ENCODE measurements at regions not wholly inside any gene's neighbourhood (a gene's known extent, or its start where the extent isn't known, plus 50 kb on each side); places are given as distances from the start of the nearest gene placed in this dataset.

DNA sequence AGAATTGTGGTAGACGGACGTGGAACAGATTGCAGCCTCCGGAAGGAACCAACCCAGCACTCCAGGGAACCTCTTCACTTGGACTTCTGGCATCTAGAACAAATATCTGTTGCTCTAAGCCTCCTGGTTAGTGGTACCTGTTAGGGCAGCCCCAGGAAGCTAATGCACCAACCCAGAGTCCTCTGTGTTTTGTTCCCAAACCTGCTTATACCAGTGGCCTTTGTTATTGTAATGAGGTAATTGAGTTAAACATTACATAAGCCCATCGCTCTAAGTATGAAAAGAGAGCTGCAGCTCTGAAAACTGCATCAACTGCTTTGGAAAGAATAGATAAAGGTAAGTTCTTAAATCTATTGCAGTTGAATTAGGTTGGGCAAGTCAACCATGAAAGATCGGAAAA lies 516.7 kb downstream of the NPHP4 start:
- peaks cover 3% of the 10 kb centered on the region for H3K4me1 Mint-ChIP-seq
- H2AFZ ChIP-seq (replicated peaks), result no peak overlapping the region
- H3K4me2 ChIP-seq, result no peak overlapping the region
- no peaks in the 10 kb centered on the region for H3F3A ChIP-seq (ENCODE audit: low read depth)
- H3K9ac ChIP-seq, result no peak overlapping the region
- H4K20me1 ChIP-seq (ENCODE audit: low read depth), result no peaks in the 10 kb centered on the region
- TF ChIP-seq, protein P1, sequence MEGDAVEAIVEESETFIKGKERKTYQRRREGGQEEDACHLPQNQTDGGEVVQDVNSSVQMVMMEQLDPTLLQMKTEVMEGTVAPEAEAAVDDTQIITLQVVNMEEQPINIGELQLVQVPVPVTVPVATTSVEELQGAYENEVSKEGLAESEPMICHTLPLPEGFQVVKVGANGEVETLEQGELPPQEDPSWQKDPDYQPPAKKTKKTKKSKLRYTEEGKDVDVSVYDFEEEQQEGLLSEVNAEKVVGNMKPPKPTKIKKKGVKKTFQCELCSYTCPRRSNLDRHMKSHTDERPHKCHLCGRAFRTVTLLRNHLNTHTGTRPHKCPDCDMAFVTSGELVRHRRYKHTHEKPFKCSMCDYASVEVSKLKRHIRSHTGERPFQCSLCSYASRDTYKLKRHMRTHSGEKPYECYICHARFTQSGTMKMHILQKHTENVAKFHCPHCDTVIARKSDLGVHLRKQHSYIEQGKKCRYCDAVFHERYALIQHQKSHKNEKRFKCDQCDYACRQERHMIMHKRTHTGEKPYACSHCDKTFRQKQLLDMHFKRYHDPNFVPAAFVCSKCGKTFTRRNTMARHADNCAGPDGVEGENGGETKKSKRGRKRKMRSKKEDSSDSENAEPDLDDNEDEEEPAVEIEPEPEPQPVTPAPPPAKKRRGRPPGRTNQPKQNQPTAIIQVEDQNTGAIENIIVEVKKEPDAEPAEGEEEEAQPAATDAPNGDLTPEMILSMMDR (IDR thresholded peaks at IDR 0.05), result no peak
- no peak for TF ChIP-seq EZH2phosphoT487 (IDR thresholded peaks at IDR 0.05)
- no peak for TF ChIP-seq EZH2 (IDR thresholded peaks at IDR 0.05)
- H3K4me3 Mint-ChIP-seq, result no peak overlapping the region
- H3K27me3 ChIP-seq, result no peaks in the 10 kb centered on the region
- H3K4me1 ChIP-seq, result no peaks in the 10 kb centered on the region
- no peaks in the 10 kb centered on the region for H3K36me3 ChIP-seq
- peaks cover 15% of the 10 kb centered on the region for H3K27me3 Mint-ChIP-seq (ENCODE audit: insufficient read depth, low read depth)
- H3K36me3 Mint-ChIP-seq, result no peaks in the 10 kb centered on the region
- H3K27ac ChIP-seq, result no peak overlapping the region
- peaks cover 3% of the 10 kb centered on the region for H3K9me3 Mint-ChIP-seq
- H3K27ac Mint-ChIP-seq, result no peak overlapping the region
- H3K9me3 ChIP-seq (ENCODE audit: low read depth), result no peaks in the 10 kb centered on the region
- H3K79me2 ChIP-seq (ENCODE audit: low read depth), result no peaks in the 10 kb centered on the region
- H3K4me3 ChIP-seq, result no peak overlapping the region
- DNase-seq (ENCODE audit: low spot score), result no peak

DNA sequence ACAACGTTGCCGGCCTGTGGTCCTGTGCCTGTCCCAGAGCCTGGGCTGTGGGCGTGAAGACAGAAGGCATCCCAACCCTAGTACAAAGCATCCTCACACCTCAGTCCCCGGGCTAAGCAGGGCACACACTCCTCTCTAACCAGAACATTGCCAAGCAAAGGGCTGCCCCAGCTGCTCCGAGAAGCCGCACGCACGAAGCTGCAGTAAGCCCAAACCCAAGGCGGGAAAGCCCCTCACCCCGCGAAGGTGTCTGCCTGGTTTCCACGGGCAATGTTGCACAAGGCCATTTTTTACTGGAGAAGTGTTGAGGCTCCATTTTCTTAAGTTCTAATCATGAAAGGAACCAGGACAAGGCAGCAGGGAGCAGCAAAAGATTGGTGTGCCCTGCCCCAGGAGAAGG lies 519.0 kb downstream of the NPHP4 start:
- Mint-ChIP-seq H3K27ac (no peak overlapping the region), H3K4me1 (peaks cover 3% of the 10 kb centered on the region), H3K4me3 (no peak overlapping the region), H3K9me3 (peaks cover 5% of the 10 kb centered on the region), H3K36me3 (no peaks in the 10 kb centered on the region), H3K27me3 (ENCODE audit: insufficient read depth, low read depth) (peaks cover 12% of the 10 kb centered on the region)
- H2AFZ ChIP-seq (replicated peaks), result no peak overlapping the region
- no peaks in the 10 kb centered on the region for H3F3A ChIP-seq (ENCODE audit: low read depth)
- no peaks in the 10 kb centered on the region for H3K9me3 ChIP-seq (ENCODE audit: low read depth)
- no peak overlapping the region for H3K27ac ChIP-seq
- H3K27me3 ChIP-seq, result no peaks in the 10 kb centered on the region
- H4K20me1 ChIP-seq (ENCODE audit: low read depth), result no peaks in the 10 kb centered on the region
- no peak overlapping the region for H3K4me3 ChIP-seq
- H3K4me2 ChIP-seq, result no peak overlapping the region
- no peaks in the 10 kb centered on the region for H3K4me1 ChIP-seq
- DNase-seq (ENCODE audit: low spot score), result no peak
- TF ChIP-seq, protein P1 (IDR thresholded peaks at IDR 0.05), result no peak
- no peak for TF ChIP-seq EZH2phosphoT487 (IDR thresholded peaks at IDR 0.05)
- H3K9ac ChIP-seq, result no peak overlapping the region
- H3K79me2 ChIP-seq (ENCODE audit: low read depth), result no peaks in the 10 kb centered on the region
- no peaks in the 10 kb centered on the region for H3K36me3 ChIP-seq

DNA sequence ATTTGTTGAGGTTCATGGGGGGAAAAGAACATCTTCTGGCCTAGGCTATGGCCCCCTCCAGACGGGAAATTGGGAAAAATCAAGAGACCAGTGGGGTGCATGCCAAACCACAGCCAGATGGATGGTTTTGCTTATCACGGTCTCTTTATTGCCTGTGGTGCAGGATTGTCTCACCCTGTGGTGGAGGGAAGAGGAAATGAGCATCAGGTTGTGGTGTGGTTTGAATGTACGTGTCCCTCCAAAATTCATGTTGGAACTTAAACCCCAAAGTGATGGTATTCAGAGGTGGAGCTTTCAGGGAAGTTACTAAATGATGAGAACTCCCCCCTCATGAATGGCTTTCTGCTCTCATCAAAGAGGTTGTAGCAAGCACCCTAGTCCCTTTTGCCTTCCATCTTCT lies 525.7 kb downstream of the NPHP4 start:
- Histone ChIP-seq H3K27me3 (no peaks in the 10 kb centered on the region), H3K27ac (no peak overlapping the region), H3K4me3 (no peak overlapping the region), H3K4me2 (no peak overlapping the region), H3K9me3 (ENCODE audit: low read depth) (no peaks in the 10 kb centered on the region), H3K79me2 (ENCODE audit: low read depth) (no peaks in the 10 kb centered on the region), H4K20me1 (ENCODE audit: low read depth) (no peaks in the 10 kb centered on the region), H3K9ac (no peak overlapping the region), H2AFZ (replicated peaks) (no peak overlapping the region), H3K4me1 (no peaks in the 10 kb centered on the region), H3K36me3 (no peaks in the 10 kb centered on the region), H3F3A (ENCODE audit: low read depth) (no peaks in the 10 kb centered on the region)
- no peaks in the 10 kb centered on the region for H3K36me3 Mint-ChIP-seq
- DNase-seq (ENCODE audit: low spot score), result no peak
- H3K27ac Mint-ChIP-seq, result no peak overlapping the region
- H3K4me1 Mint-ChIP-seq, result peaks cover 7% of the 10 kb centered on the region
- H3K4me3 Mint-ChIP-seq, result no peak overlapping the region
- peaks cover 16% of the 10 kb centered on the region for H3K9me3 Mint-ChIP-seq
- peaks cover 7% of the 10 kb centered on the region for H3K27me3 Mint-ChIP-seq (ENCODE audit: insufficient read depth, low read depth)
- no peak for TF ChIP-seq EZH2phosphoT487 (IDR thresholded peaks at IDR 0.05)
- TF ChIP-seq EZH2 (IDR thresholded peaks at IDR 0.05), result no peak

DNA sequence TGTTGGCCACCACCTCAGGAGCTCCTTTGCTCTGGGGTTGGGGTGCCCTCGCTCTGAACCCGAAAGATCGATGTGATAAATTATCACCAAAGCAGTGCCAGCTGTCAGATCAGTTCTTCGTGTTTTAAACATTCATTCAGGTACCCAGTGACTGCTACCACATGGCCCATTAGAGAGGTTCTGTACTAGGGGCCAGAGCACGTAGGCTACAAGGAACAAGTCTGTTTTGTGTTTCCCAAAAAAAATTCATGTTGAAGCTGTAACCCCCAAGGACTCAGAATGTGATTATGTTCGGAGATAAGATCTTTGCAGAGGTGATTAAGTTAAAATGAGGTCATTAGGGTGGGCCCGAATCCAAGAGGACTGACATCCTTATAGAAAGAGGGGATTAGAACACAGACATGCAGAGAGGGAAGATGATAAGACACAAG lies 526.9 kb downstream of the NPHP4 start:
- Histone ChIP-seq H3K36me3 (no peaks in the 10 kb centered on the region), H3K79me2 (ENCODE audit: low read depth) (no peaks in the 10 kb centered on the region), H3K4me3 (no peak overlapping the region), H3K9ac (no peak overlapping the region), H3K9me3 (ENCODE audit: low read depth) (no peaks in the 10 kb centered on the region), H3K4me2 (no peak overlapping the region), H3K4me1 (no peaks in the 10 kb centered on the region), H4K20me1 (ENCODE audit: low read depth) (no peaks in the 10 kb centered on the region), H3K27me3 (no peaks in the 10 kb centered on the region), H3K27ac (no peak overlapping the region), H3F3A (ENCODE audit: low read depth) (no peaks in the 10 kb centered on the region), H2AFZ (replicated peaks) (no peak overlapping the region)
- Mint-ChIP-seq H3K27ac (no peak overlapping the region), H3K27me3 (ENCODE audit: insufficient read depth, low read depth) (peaks cover 11% of the 10 kb centered on the region), H3K4me1 (peaks cover 7% of the 10 kb centered on the region), H3K36me3 (no peaks in the 10 kb centered on the region), H3K4me3 (no peak overlapping the region), H3K9me3 (peaks cover 23% of the 10 kb centered on the region)
- no peak for DNase-seq (ENCODE audit: low spot score)
- no peak for TF ChIP-seq EZH2phosphoT487 (IDR thresholded peaks at IDR 0.05)
- no peak for TF ChIP-seq EZH2 (IDR thresholded peaks at IDR 0.05)
- TF ChIP-seq, protein P1 (IDR thresholded peaks at IDR 0.05), result no peak

Measured in neural progenitor cell (in vitro differentiated cells).